GM12878 (cell line): ENCODE measurements at regions not wholly inside any gene's neighbourhood (a gene's known extent, or its start where the extent isn't known, plus 50 kb on each side); places are given as distances from the start of the nearest gene placed in this dataset.

Source experiments
- ATAC-seq: fragments of 200-7000 bp; cut with Tn5 transposase; 3 replicates; pipeline ENCODE4 v1.9.1; 2020; ENCODE audit warnings: mild to moderate bottlenecking, moderate library complexity
- BruUV-seq: library from RNA; stranded (reverse); fragments of 400-500 nt; replicated peaks from 2 replicates; lab custom pipeline; 2021; lab: Mats Ljungman, UMichigan
- CTCF ChIA-PET: fragments of 300-600 bp; sonication (Branson Sonifier 250); formaldehyde crosslinking; extraction: SDS; loops from one replicate; lab custom pipeline; 2021; ENCODE audit warnings: inconsistent platforms; lab: Yijun Ruan, JAX
- POLR2A ChIA-PET: fragments of 350-600 bp; formaldehyde crosslinking; extraction: SDS; loops from one replicate; lab custom pipeline; 2021; ENCODE audit warnings: inconsistent platforms; lab: Charles Lee
- RAD21 ChIA-PET: fragments of 300-600 bp; sonication (Branson Sonifier 250); formaldehyde crosslinking; loops from one replicate; lab custom pipeline; 2023; ENCODE audit warnings: antibody characterized with exemption; ENCODE audit not compliant: unreplicated experiment; lab: Charles Lee
- SMC1A ChIA-PET: fragments of 300-600 bp; sonication (Branson Sonifier 250); formaldehyde crosslinking; loops from one replicate; lab custom pipeline; 2023; ENCODE audit not compliant: unreplicated experiment, uncharacterized antibody; lab: Charles Lee
- DNase-seq: peaks from one replicate; pipeline ENCODE4 v3.0.0-alpha.2; 2011; ENCODE audit warnings: low read depth, low spot score
- FAIRE-seq: peaks from 3 replicates; lab custom pipeline; 2011; peaks lifted over from hg19 to GRCh38; lab: Jason Lieb, UNC
- H2AFZ ChIP-seq: 2 replicates; pipeline ENCODE4 v1.6.0; 2011; ENCODE audit warnings: low read depth, low read length, control low read depth; ENCODE audit not compliant: control insufficient read depth
- H3K27ac ChIP-seq: 2 replicates; pipeline ENCODE4 v1.5.1; 2011; ENCODE audit warnings: control low read depth; ENCODE audit not compliant: control insufficient read depth, insufficient read depth
- H3K27me3 ChIP-seq, 2 experiments: replicated peaks in 1 of 2; 2 replicates each; pipeline versions ENCODE4 v1.6.0 to v1.6.1; 2011; ENCODE audit warnings: low read length in 1 of 2; ENCODE audit not compliant: control insufficient read depth in 2 of 2, insufficient read depth in 2 of 2
- H3K36me3 ChIP-seq, 2 experiments: 2 replicates each; pipeline ENCODE4 v1.5.1; 2011; ENCODE audit warnings: low read length in 1 of 2; ENCODE audit not compliant: control insufficient read depth in 2 of 2, insufficient read depth in 2 of 2
- H3K4me1 ChIP-seq: 2 replicates; pipeline ENCODE4 v1.6.1; 2011; ENCODE audit warnings: mild to moderate bottlenecking, low read length, moderate library complexity, mixed read lengths; ENCODE audit not compliant: control insufficient read depth, insufficient read depth
- H3K4me2 ChIP-seq: 2 replicates; pipeline ENCODE4 v1.6.0; 2011; ENCODE audit warnings: control low read depth; ENCODE audit not compliant: control insufficient read depth, insufficient read depth
- H3K4me3 ChIP-seq: fragments of 200-600 bp; sonication (generic); 2 replicates; pipeline ENCODE4 v1.5.1; 2016
- H3K79me2 ChIP-seq: 2 replicates; pipeline ENCODE4 v1.6.0; 2011; ENCODE audit warnings: low read length; ENCODE audit not compliant: control insufficient read depth, insufficient read depth
- H3K9ac ChIP-seq: 2 replicates; pipeline ENCODE4 v1.8.0; 2011; ENCODE audit warnings: low read length, control low read depth, mixed read lengths; ENCODE audit not compliant: control insufficient read depth, insufficient read depth
- H3K9me3 ChIP-seq: replicated peaks from 3 replicates; pipeline ENCODE4 v1.5.1; 2011; ENCODE audit warnings: mild to moderate bottlenecking, low read length; ENCODE audit not compliant: control insufficient read depth, insufficient read depth
- H4K20me1 ChIP-seq: 2 replicates; pipeline ENCODE4 v1.6.0; 2011; ENCODE audit not compliant: control insufficient read depth, insufficient read depth
- CTCF ChIP-seq, 3 experiments: IDR thresholded peaks in 2 of 3; conservative IDR thresholded peaks in 1 of 3; 2 replicates each; pipeline ENCODE4 v1.5.1; 2011; ENCODE audit warnings: low read depth in 3 of 3, low read length in 3 of 3, mild to moderate bottlenecking in 3 of 3, control low read depth in 2 of 3, moderate library complexity in 2 of 3, inconsistent platforms in 1 of 3, mixed read lengths in 1 of 3; ENCODE audit not compliant: control insufficient read depth in 2 of 3, insufficient read depth in 1 of 3; ENCODE audit errors: extremely low read depth in 1 of 3
- KDM1A ChIP-seq: fragments of 200-600 bp; sonication (generic); IDR thresholded peaks from 2 replicates; pipeline ENCODE4 v1.6.1; 2016; ENCODE audit warnings: borderline replicate concordance
- POLR2AphosphoS2 ChIP-seq: IDR thresholded peaks from 2 replicates; pipeline ENCODE4 v1.6.1; 2011; ENCODE audit warnings: low read depth, mild to moderate bottlenecking, low read length, improper control_type of control experiment, moderate library complexity
- WGBS: methylation state at CpG from one replicate; pipeline ENCODE4 v1.1.6; 2016; ENCODE audit warnings: low lambda C conversion rate; ENCODE audit not compliant: insufficient replicate concordance, insufficient coverage; ENCODE audit errors: missing lambda C conversion rate; 5-methylcytosine and 5-hydroxymethylcytosine counted together
- in situ Hi-C: fragments of 300-500 bp; cut with MboI; formaldehyde crosslinking; loops from 9 replicates; pipeline ENCODE4 v1.14.3; 2018; ENCODE audit warnings: mixed read lengths
- intact Hi-C: fragments of 100-400 bp; cut with micrococcal nuclease; formaldehyde crosslinking; loops from one replicate; pipeline ENCODE4 v1.14.2; 2022; ENCODE audit not compliant: unreplicated experiment

GRCh38 chr4:132818091-132818490, 331.0 kb upstream of the PCDH10 start:
- no peak overlapping the region for H3K27ac ChIP-seq
- RAD21 ChIA-PET, result interaction anchor here (0.5 kb wide), 1 partner anchor 103 kb away, joined by 3 read pairs; no protein-coding TSS in a partner anchor

More at GRCh38 chr4:132818091-132818490, 331.0 kb upstream of the PCDH10 start:
- Histone ChIP-seq H3K36me3 (no peaks in the 10 kb centered on the region), H3K9ac (no peak overlapping the region), H3K4me1 (no peaks in the 10 kb centered on the region), H4K20me1 (no peaks in the 10 kb centered on the region), H3K4me3 (no peak overlapping the region), H3K27me3 (no peaks in the 10 kb centered on the region), H3K4me2 (no peak overlapping the region), H3K79me2 (no peaks in the 10 kb centered on the region), H2AFZ (no peak overlapping the region), H3K9me3 (no peaks in the 10 kb centered on the region)
- SMC1A ChIA-PET, result no interaction called here
- ATAC-seq (no peak; the same call in 2 of the 3 replicates), FAIRE-seq (no peak), DNase-seq (no peak)
- WGBS, result 43% methylated on average over 15 of the region's 15 CpGs
- intact Hi-C loops, result no loop called here
- in situ Hi-C loops, result no loop called here
- CTCF ChIA-PET, result no interaction called here
- TF ChIP-seq POLR2AphosphoS2 (no peak), KDM1A (no peak), CTCF (IDR thresholded peaks at IDR 0.05 in 2 of 3, conservative IDR thresholded peaks at IDR 0.05 in 1 of 3; ENCODE audit: control insufficient read depth in 2 of 3, extremely low read depth in 1 of 3, insufficient read depth in 1 of 3, low read depth in 3 of 3, low read length in 3 of 3) (no peak)
- BruUV-seq, result no TSS peak
- POLR2A ChIA-PET, result no interaction called here
